K562 (cell line): ENCODE measurements at regions not wholly inside any gene's neighbourhood (a gene's known extent, or its start where the extent isn't known, plus 50 kb on each side); places are given as distances from the start of the nearest gene placed in this dataset.

Experiments
- ATAC-seq: fragments of 200-7000 bp; cut with Tn5 transposase; 3 replicates; pipeline ENCODE4 v1.9.1; 2020; ENCODE audit warnings: moderate library complexity
- BruUV-seq: library from RNA; stranded (reverse); fragments of 400-500 nt; replicated peaks from 2 replicates; lab custom pipeline; 2021; lab: Mats Ljungman, UMichigan
- CTCF ChIA-PET: fragments of 300-600 bp; formaldehyde crosslinking; extraction: SDS; loops from one replicate; lab custom pipeline; 2021; ENCODE audit warnings: low intra/inter-chr PET ratio; lab: Yijun Ruan, JAX
- POLR2A ChIA-PET: fragments of 300-600, 350-650 bp; sonication (Branson Sonifier 250); formaldehyde crosslinking; extraction: SDS; loops from one replicate; lab custom pipeline; 2021; ENCODE audit warnings: antibody characterized with exemption, inconsistent platforms; lab: Yijun Ruan, JAX
- DNase-seq, 4 experiments: peaks; one replicate each; pipeline versions ENCODE4 v3.0.0 to v3.0.0-alpha.2; 2011 to 2018; ENCODE audit warnings: low spot score in 3 of 4, mixed read lengths in 3 of 4; ENCODE audit errors: extremely low read depth in 1 of 4
- FAIRE-seq: peaks from 2 replicates; lab custom pipeline; 2011; peaks lifted over from hg19 to GRCh38; lab: Jason Lieb, UNC
- H2AFZ ChIP-seq: 2 replicates; pipeline ENCODE4 v1.6.0; 2011; ENCODE audit warnings: low read depth, low read length, control low read depth, inconsistent platforms
- H3K27ac ChIP-seq: fragments of 200-600 bp; 3 replicates; pipeline ENCODE4 v1.8.0; 2011; ENCODE audit warnings: low read depth, mild to moderate bottlenecking, control low read depth, inconsistent platforms, low read length, moderate library complexity, mixed read lengths; ENCODE audit errors: extremely low read depth
- H3K27me3 ChIP-seq, 2 experiments: fragments of 300-600 bp in 1 of 2; 2 replicates in 1 of 2; 3 replicates in 1 of 2; pipeline versions ENCODE4 v1.6.0 to v1.8.0; 2011; ENCODE audit warnings: inconsistent platforms in 2 of 2, low read length in 2 of 2, mild to moderate bottlenecking in 1 of 2, mixed read lengths in 1 of 2, moderate library complexity in 1 of 2; ENCODE audit not compliant: control insufficient read depth in 2 of 2, insufficient read depth in 2 of 2
- H3K36me3 ChIP-seq: fragments of 300-600 bp; 3 replicates; pipeline ENCODE4 v1.8.0; 2011; ENCODE audit warnings: mild to moderate bottlenecking, low read length, inconsistent platforms; ENCODE audit not compliant: control insufficient read depth, insufficient read depth
- H3K4me1 ChIP-seq, 2 experiments: fragments of 200-600 bp in 1 of 2; replicated peaks in 1 of 2; 2 replicates in 1 of 2; 3 replicates in 1 of 2; pipeline versions ENCODE4 v1.5.1 to v1.8.0; 2011; ENCODE audit warnings: inconsistent platforms in 2 of 2, low read length in 2 of 2, mild to moderate bottlenecking in 1 of 2, mixed read lengths in 1 of 2, moderate library complexity in 1 of 2; ENCODE audit not compliant: control insufficient read depth in 2 of 2, insufficient read depth in 2 of 2
- H3K4me2 ChIP-seq: 2 replicates; pipeline ENCODE4 v1.6.1; 2011; ENCODE audit warnings: low read length, control low read depth, inconsistent platforms, mixed read lengths; ENCODE audit not compliant: insufficient read depth
- H3K4me3 ChIP-seq: fragments of 200-600 bp; sonication (generic), shearing (Covaris generic); 2 replicates; pipeline ENCODE4 v1.5.1; 2016; ENCODE audit warnings: control low read depth, inconsistent platforms
- H3K79me2 ChIP-seq: fragments of 200-600 bp; 3 replicates; pipeline ENCODE4 v1.8.0; 2011; ENCODE audit warnings: low read length, inconsistent platforms; ENCODE audit not compliant: control insufficient read depth, insufficient read depth
- H3K9ac ChIP-seq, 2 experiments: 2 replicates each; pipeline versions ENCODE4 v1.6.0 to v1.6.1; 2011; ENCODE audit warnings: low read depth in 2 of 2, low read length in 2 of 2, control low read depth in 1 of 2, inconsistent platforms in 1 of 2, mild to moderate bottlenecking in 1 of 2, mixed read lengths in 1 of 2; ENCODE audit not compliant: insufficient read depth in 1 of 2
- H3K9me1 ChIP-seq: one replicate; pipeline ENCODE4 v1.6.0; 2011; ENCODE audit warnings: inconsistent platforms, mild to moderate bottlenecking, low read length, moderate library complexity; ENCODE audit not compliant: control insufficient read depth, insufficient read depth
- H3K9me3 ChIP-seq: replicated peaks from 2 replicates; pipeline ENCODE4 v1.5.1; 2011; ENCODE audit warnings: low read depth, low read length, inconsistent platforms; ENCODE audit not compliant: control insufficient read depth, insufficient read depth
- H4K20me1 ChIP-seq: replicated peaks from 2 replicates; pipeline ENCODE4 v1.6.1; 2011; ENCODE audit warnings: low read length, inconsistent platforms, mixed read lengths; ENCODE audit not compliant: control insufficient read depth, insufficient read depth
- CTBP1 ChIP-seq: fragments of 450-650 bp; IDR thresholded peaks from 2 replicates; pipeline ENCODE4 v1.6.1; 2016; ENCODE audit warnings: borderline replicate concordance
- NEUROD1 ChIP-seq: fragments of 150-350 bp; IDR thresholded peaks from 2 replicates; pipeline ENCODE4 v1.6.1; 2014; ENCODE audit warnings: borderline replicate concordance, low read length, low read depth; ENCODE audit not compliant: partially characterized antibody
- NFXL1 ChIP-seq: fragments of 450-650 bp; formaldehyde crosslinking; IDR thresholded peaks from 2 replicates; pipeline ENCODE4 v1.4.0; 2021; ENCODE audit warnings: mild to moderate bottlenecking
- POLR2AphosphoS2 ChIP-seq: IDR thresholded peaks from 2 replicates; pipeline ENCODE4 v1.6.1; 2012; ENCODE audit warnings: low read length, improper control_type of control experiment
- TAF15 ChIP-seq: fragments of 200-400 bp; formaldehyde crosslinking; IDR thresholded peaks from 2 replicates; pipeline ENCODE4 v1.6.1; 2017; ENCODE audit warnings: mild to moderate bottlenecking, low read depth, low read length, moderate library complexity
- TEAD2 ChIP-seq: fragments of 450-650 bp; IDR thresholded peaks from 2 replicates; pipeline ENCODE4 v1.6.1; 2016; ENCODE audit warnings: missing genetic modification characterization, control low read depth, missing compliant biosample characterization
- TSC22D4 ChIP-seq: fragments of 450-650 bp; IDR thresholded peaks from 2 replicates; pipeline ENCODE4 v1.6.1; 2016; ENCODE audit warnings: missing genetic modification characterization, missing biosample characterization, control low read depth
- ZBTB1 ChIP-seq: sonication (generic); formaldehyde crosslinking; IDR thresholded peaks from 2 replicates; pipeline ENCODE4 v1.8.1; 2023; ENCODE audit warnings: missing genetic modification reagents, low read depth, mild to moderate bottlenecking, borderline replicate concordance
- ZNF655 ChIP-seq: fragments of 250-450 bp; sonication (Bioruptor Pico); IDR thresholded peaks from 2 replicates; pipeline ENCODE4 v1.5.0; 2021
- ZSCAN29 ChIP-seq: fragments of 450-650 bp; IDR thresholded peaks from 2 replicates; pipeline ENCODE4 v1.6.1; 2017
- WGBS: fragments of 100-300 bp; shearing (Covaris generic); methylation state at CpG from one replicate; pipeline ENCODE4 v1.1.6; 2016; ENCODE audit warnings: low coverage, mixed read lengths; ENCODE audit not compliant: insufficient coverage; ENCODE audit errors: missing lambda C conversion rate; 5-methylcytosine and 5-hydroxymethylcytosine counted together
- in situ Hi-C: fragments of 300-500 bp; cut with MboI; formaldehyde crosslinking; loops from 4 replicates; pipeline ENCODE4 v1.15.0; 2018; ENCODE audit warnings: inconsistent platforms, mixed read lengths
- intact Hi-C: fragments of 100-400 bp; cut with micrococcal nuclease; formaldehyde crosslinking; loops from 2 replicates; pipeline ENCODE4 v1.14.2; 2022
- TF ChIP-seq, protein P1 (sequence below): fragments of 250-450 bp; sonication (Bioruptor Pico); IDR thresholded peaks from 2 replicates; pipeline ENCODE4 v1.5.0; 2021; ENCODE audit warnings: mild to moderate bottlenecking, moderate library complexity
- TF ChIP-seq, protein P2 (sequence below): sonication (generic); formaldehyde crosslinking; IDR thresholded peaks from 2 replicates; pipeline ENCODE4 v1.8.0; 2022; ENCODE audit warnings: mild to moderate bottlenecking, low read depth, missing genetic modification reagents
- TF ChIP-seq, protein P3 (sequence below): fragments of 450-650 bp; formaldehyde crosslinking; IDR thresholded peaks from 2 replicates; pipeline ENCODE4 v1.4.0; 2020; ENCODE audit warnings: mild to moderate bottlenecking, moderate library complexity

DNA sequence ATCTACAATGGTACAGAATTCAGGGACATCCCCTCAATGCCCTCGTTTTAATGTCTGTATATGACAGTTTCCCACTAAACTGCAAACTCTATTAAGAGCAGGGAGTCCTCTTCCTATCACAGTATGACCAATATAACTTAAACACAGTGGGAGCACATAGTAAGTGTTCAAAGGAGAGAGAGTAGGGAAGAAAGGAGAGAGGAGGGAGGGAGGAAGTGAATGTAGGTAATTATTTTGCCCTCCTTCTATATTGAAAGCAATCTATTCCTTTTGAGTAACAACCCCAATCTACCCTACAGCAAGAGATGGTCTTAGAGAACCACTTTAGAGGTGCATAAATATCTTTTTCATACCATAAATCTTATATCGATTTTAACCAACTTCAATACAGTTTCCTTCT, 121.4 kb downstream of the MRPL39 start:
- Histone ChIP-seq H3K9me3 (0 out of 2 replicates have a peak, but pooled peaks cover 2% of the 10 kb centered on the region), H3K4me1 (no peaks in the 10 kb centered on the region), H3K9ac (no peak overlapping the region), H3K79me2 (no peaks in the 10 kb centered on the region), H3K27ac (no peak overlapping the region), H3K4me3 (no peak overlapping the region), H3K27me3 (no peaks in the 10 kb centered on the region), H2AFZ (no peak overlapping the region), H3K9me1 (no peaks in the 10 kb centered on the region)
- FAIRE-seq (no peak), DNase-seq (no peak), ATAC-seq (no peak)
- intact Hi-C loops (no loop called here), in situ Hi-C loops (no loop called here)
- no TSS peak for BruUV-seq
- 0% methylated on average over 2 of the region's 2 CpGs for WGBS
- CTCF ChIA-PET = no interaction called here
- TF ChIP-seq CTBP1 (no peak), TSC22D4 (tag) (no peak), TAF15 (no peak), ZNF655 (CRISPR knock-in tag) (no peak), ZSCAN29 (no peak), ZBTB1 (CRISPR knock-in tag) (no peak), NFXL1 (no peak), POLR2AphosphoS2 (no peak), NEUROD1 (no peak), TEAD2 (tag) (no peak)
- TF ChIP-seq, protein P1, sequence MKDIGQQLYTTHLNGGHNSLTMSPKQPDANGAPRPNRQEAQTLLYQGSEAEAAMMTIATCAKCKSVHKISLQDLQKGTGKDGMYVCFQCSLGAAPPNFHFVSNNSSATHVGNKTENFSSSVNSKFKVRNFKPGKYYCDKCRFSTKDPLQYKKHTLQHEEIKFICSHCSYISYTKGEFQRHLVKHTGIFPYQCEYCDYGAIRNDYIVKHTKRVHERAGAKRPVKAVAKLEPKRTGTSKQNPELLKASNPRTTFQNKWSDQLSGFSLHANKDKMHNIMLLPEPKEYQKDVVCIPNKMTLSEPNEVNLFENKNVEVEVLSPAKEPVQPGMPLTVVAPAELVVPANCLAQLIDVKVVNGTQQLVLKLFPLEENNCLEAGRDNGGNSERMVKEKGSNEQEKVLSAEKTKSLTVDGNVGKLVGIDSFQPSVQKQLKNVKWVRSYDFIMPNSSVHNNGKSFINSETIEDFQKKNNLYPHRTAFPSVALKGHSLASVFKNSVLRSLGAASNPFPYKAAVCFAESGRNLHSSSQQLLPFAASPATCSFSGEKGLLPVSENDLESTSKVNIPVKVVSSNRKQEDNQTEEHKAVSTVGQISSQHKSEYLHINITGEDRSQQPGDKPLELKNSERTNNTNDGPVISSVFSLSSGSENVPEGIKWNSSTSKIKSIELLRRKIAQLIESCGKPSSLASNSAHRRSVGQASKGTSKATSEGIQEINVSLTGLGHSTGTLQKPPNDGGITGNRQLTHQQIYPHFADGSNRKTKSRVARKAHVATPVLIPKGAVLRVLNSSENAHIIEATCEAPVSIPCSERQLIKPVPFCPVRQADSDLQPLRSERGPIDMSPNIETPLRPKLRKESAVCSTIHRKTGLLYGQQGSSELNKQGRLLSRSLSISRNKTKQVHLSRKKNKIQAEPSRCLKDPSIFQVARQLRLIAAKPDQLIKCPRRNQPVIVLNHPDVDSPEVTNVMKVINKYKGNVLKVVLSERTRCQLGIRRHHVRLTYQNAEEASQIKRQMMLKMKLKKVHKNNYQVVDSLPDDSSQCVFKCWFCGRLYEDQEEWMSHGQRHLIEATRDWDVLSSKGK = no peak
- TF ChIP-seq, protein P2, sequence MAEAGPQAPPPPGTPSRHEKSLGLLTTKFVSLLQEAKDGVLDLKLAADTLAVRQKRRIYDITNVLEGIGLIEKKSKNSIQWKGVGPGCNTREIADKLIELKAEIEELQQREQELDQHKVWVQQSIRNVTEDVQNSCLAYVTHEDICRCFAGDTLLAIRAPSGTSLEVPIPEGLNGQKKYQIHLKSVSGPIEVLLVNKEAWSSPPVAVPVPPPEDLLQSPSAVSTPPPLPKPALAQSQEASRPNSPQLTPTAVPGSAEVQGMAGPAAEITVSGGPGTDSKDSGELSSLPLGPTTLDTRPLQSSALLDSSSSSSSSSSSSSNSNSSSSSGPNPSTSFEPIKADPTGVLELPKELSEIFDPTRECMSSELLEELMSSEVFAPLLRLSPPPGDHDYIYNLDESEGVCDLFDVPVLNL (CRISPR knock-in tag) = no peak
- TF ChIP-seq, protein P3, sequence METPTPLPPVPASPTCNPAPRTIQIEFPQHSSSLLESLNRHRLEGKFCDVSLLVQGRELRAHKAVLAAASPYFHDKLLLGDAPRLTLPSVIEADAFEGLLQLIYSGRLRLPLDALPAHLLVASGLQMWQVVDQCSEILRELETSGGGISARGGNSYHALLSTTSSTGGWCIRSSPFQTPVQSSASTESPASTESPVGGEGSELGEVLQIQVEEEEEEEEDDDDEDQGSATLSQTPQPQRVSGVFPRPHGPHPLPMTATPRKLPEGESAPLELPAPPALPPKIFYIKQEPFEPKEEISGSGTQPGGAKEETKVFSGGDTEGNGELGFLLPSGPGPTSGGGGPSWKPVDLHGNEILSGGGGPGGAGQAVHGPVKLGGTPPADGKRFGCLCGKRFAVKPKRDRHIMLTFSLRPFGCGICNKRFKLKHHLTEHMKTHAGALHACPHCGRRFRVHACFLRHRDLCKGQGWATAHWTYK (CRISPR knock-in tag) = no peak
- TF ChIP-seq, all 486 proteins: peak for 0
- Histone ChIP-seq H3K36me3 (no peaks in the 10 kb centered on the region), H4K20me1 (no peaks in the 10 kb centered on the region), H3K4me2 (no peak overlapping the region)
- POLR2A ChIA-PET = no interaction called here
